Suppressor macrophage treated with lipopolysaccharide for 4 hours (primary cell): ENCODE measurements at regions not wholly inside any gene's neighbourhood (a gene's known extent, or its start where the extent isn't known, plus 50 kb on each side); places are given as distances from the start of the nearest gene placed in this dataset.
"Not testable (repeated sequence)": the region's sequence is repeated elsewhere in the genome, so short reads cannot be mapped to it uniquely, and the experiment has no call there.

Source experiments
- DNase-seq: peaks from one replicate; pipeline ENCODE4 v3.0.0-alpha.2; 2020

GRCh38 chr15:32342772-32343199 is 60.3 kb downstream of the GOLGA8K start:
- DNase-seq: not testable (repeated sequence)

GRCh38 chr15:32342268-32342667 is 60.8 kb downstream of the GOLGA8K start:
- peak; percentile 0 for DNase-seq

GRCh38 chr15:32341530-32341929 is 61.6 kb downstream of the GOLGA8K start:
- DNase-seq: not testable (repeated sequence)

GRCh38 chr15:32336804-32337203 is 66.3 kb downstream of the GOLGA8K start:
- not testable (repeated sequence) for DNase-seq

- DNase-seq: not testable (repeated sequence)
Observed at GRCh38 chr15:32323353-32323752, 79.7 kb downstream of the GOLGA8K start.

GRCh38 chr15:32319247-32319646 is 83.8 kb downstream of the GOLGA8K start:
- DNase-seq: not testable (repeated sequence)

GRCh38 chr15:32316482-32316881 is 86.6 kb downstream of the GOLGA8K start:
- not testable (repeated sequence) for DNase-seq

- DNase-seq: not testable (repeated sequence)
Observed at GRCh38 chr15:32315079-32315939, 87.8 kb downstream of the GOLGA8K start.

- not testable (repeated sequence) for DNase-seq
Observed at GRCh38 chr15:32313446-32314209, 89.5 kb downstream of the GOLGA8K start.

GRCh38 chr15:32312721-32313120 is 90.4 kb downstream of the GOLGA8K start:
- DNase-seq: not testable (repeated sequence)

- not testable (repeated sequence) for DNase-seq
Observed at GRCh38 chr15:32307592-32307991, 95.5 kb downstream of the GOLGA8K start.

GRCh38 chr15:32276200-32276830 is 126.8 kb downstream of the GOLGA8K start:
- not testable (repeated sequence) for DNase-seq

GRCh38 chr15:32253958-32254357 is 149.1 kb downstream of the GOLGA8K start:
- DNase-seq: not testable (repeated sequence)

- not testable (repeated sequence) for DNase-seq
Observed at GRCh38 chr15:32249207-32249606, 153.9 kb downstream of the GOLGA8K start.

GRCh38 chr15:32243727-32244126 is 159.4 kb downstream of the GOLGA8K start:
- not testable (repeated sequence) for DNase-seq

GRCh38 chr15:32242780-32243528 is 160.1 kb downstream of the GOLGA8K start:
- DNase-seq: not testable (repeated sequence)

- not testable (repeated sequence) for DNase-seq
Observed at GRCh38 chr15:32227410-32228114, 175.5 kb downstream of the GOLGA8K start.

GRCh38 chr15:32222716-32223115 is 180.4 kb downstream of the GOLGA8K start:
- no peak for DNase-seq
